Naive thymus-derived CD4-positive, alpha-beta T cell (primary cell): ENCODE measurements at regions not wholly inside any gene's neighbourhood (a gene's known extent, or its start where the extent isn't known, plus 50 kb on each side); places are given as distances from the start of the nearest gene placed in this dataset.
A peak's percentile ranks its signal among the peaks of the same experiment; 100 is the strongest.

Source experiments
- ATAC-seq: fragments of 150-1000 bp; cut with Tn5 transposase; 2 replicates; pipeline ENCODE4 v1.10.0; 2021; ENCODE audit warnings: mild to moderate bottlenecking, moderate library complexity
- CTCF ChIA-PET: fragments of 350-600 bp; sonication (Branson Sonifier 250); formaldehyde crosslinking; loops from one replicate; lab custom pipeline; 2021; ENCODE audit warnings: antibody characterized with exemption; lab: Charles Lee
- POLR2A ChIA-PET: fragments of 350-600 bp; sonication (Branson Sonifier 250); formaldehyde crosslinking; loops from one replicate; lab custom pipeline; 2021; ENCODE audit warnings: antibody characterized with exemption, inconsistent platforms; lab: Charles Lee
- DNase-seq, 9 donors: peaks; one replicate each; pipeline versions ENCODE4 v3.0.0 to v3.0.0-alpha.2; 2020 to 2022; ENCODE audit warnings: mixed read lengths in 1 of 9
- H3K27ac ChIP-seq: one replicate; pipeline ENCODE4 v1.7.0; 2013; ENCODE audit warnings: mild to moderate bottlenecking, low read depth, low read length, moderate library complexity
- H3K27me3 ChIP-seq, 2 donors: one replicate each; pipeline ENCODE4 v1.7.0; 2013; ENCODE audit warnings: low read length in 2 of 2, mild to moderate bottlenecking in 2 of 2, moderate library complexity in 2 of 2; ENCODE audit not compliant: control insufficient read depth in 2 of 2, insufficient read depth in 2 of 2
- H3K36me3 ChIP-seq, 3 experiments: 1 replicate in 2 of 3; 2 replicates in 1 of 3; pipeline ENCODE4 v1.7.0; 2013; ENCODE audit warnings: low read length in 3 of 3, mild to moderate bottlenecking in 3 of 3, moderate library complexity in 1 of 3; ENCODE audit not compliant: insufficient read depth in 3 of 3, control insufficient read depth in 2 of 3
- H3K4me1 ChIP-seq, 2 donors: one replicate each; pipeline ENCODE4 v1.7.0; 2013; ENCODE audit warnings: low read length in 2 of 2, mild to moderate bottlenecking in 2 of 2, moderate library complexity in 1 of 2; ENCODE audit not compliant: control insufficient read depth in 2 of 2, insufficient read depth in 2 of 2
- H3K4me3 ChIP-seq: 2 replicates; pipeline ENCODE4 v1.7.0; 2013; ENCODE audit warnings: mild to moderate bottlenecking, low read length
- H3K9me3 ChIP-seq, 3 experiments: 1 replicate in 2 of 3; 2 replicates in 1 of 3; pipeline ENCODE4 v1.7.0; 2013; ENCODE audit warnings: low read length in 3 of 3; ENCODE audit not compliant: control insufficient read depth in 2 of 3
- H3K27ac Mint-ChIP-seq, 9 donors: one replicate each; pipeline ENCODE4 v1.8.0; 2020 to 2022; ENCODE audit warnings: mixed read lengths in 9 of 9, mild to moderate bottlenecking in 8 of 9, moderate library complexity in 5 of 9, inconsistent platforms in 2 of 9
- H3K27me3 Mint-ChIP-seq, 5 donors: one replicate each; pipeline ENCODE4 v1.8.0; 2021 to 2022; ENCODE audit warnings: mixed read lengths in 5 of 5, mild to moderate bottlenecking in 1 of 5
- H3K36me3 Mint-ChIP-seq, 5 donors: one replicate each; pipeline ENCODE4 v1.8.0; 2020 to 2022; ENCODE audit warnings: mixed read lengths in 5 of 5, mild to moderate bottlenecking in 3 of 5, inconsistent platforms in 1 of 5
- H3K4me1 Mint-ChIP-seq, 7 donors: one replicate each; pipeline ENCODE4 v1.8.0; 2020 to 2022; ENCODE audit warnings: mixed read lengths in 7 of 7, mild to moderate bottlenecking in 3 of 7, inconsistent platforms in 1 of 7
- H3K4me3 Mint-ChIP-seq, 10 donors: one replicate each; pipeline ENCODE4 v1.8.0; 2020 to 2022; ENCODE audit warnings: mild to moderate bottlenecking in 10 of 10, mixed read lengths in 10 of 10, moderate library complexity in 6 of 10, inconsistent platforms in 2 of 10
- H3K9me3 Mint-ChIP-seq, 11 donors: one replicate each; pipeline ENCODE4 v1.8.0; 2020 to 2022; ENCODE audit warnings: mixed read lengths in 11 of 11, mild to moderate bottlenecking in 4 of 11, inconsistent platforms in 1 of 11, moderate library complexity in 1 of 11
- intact Hi-C, 2 donors: fragments of 100-400 bp; cut with micrococcal nuclease; formaldehyde crosslinking; loops; one replicate each; pipeline ENCODE4 v1.15.1; 2023

GRCh38 chr10:36393801-36394200 lies 731.6 kb upstream of the ANKRD30A start:
- no peaks in the 10 kb centered on the region for H3K27me3 ChIP-seq
- no peak for DNase-seq
- POLR2A ChIA-PET: no interaction called here
- no peaks in the 10 kb centered on the region for H3K9me3 ChIP-seq
- no peaks in the 10 kb centered on the region for H3K4me1 ChIP-seq
- intact Hi-C loops: no loop called here
- Mint-ChIP-seq H3K36me3 (no peaks in the 10 kb centered on the region), H3K9me3 (peaks cover 2 to 27% (median 12%) of the 10 kb centered on the region in 11 donors), H3K4me3 (no peak overlapping the region), H3K27ac (no peak overlapping the region), H3K27me3 (no peaks in the 10 kb centered on the region), H3K4me1 (no peaks in the 10 kb centered on the region)
- no peaks in the 10 kb centered on the region for H3K36me3 ChIP-seq
- CTCF ChIA-PET: no interaction called here
- no peak for ATAC-seq
- no peak overlapping the region for H3K4me3 ChIP-seq
- H3K27ac ChIP-seq: no peak overlapping the region

- peaks cover 0 to 26% (median 9%) of the 10 kb centered on the region in 11 donors for H3K9me3 Mint-ChIP-seq
- ChIA-PET POLR2A (no interaction called here), CTCF (no interaction called here)
- H3K9me3 ChIP-seq: no peaks in the 10 kb centered on the region
- H3K27me3 ChIP-seq: no peaks in the 10 kb centered on the region
- no peak overlapping the region for H3K4me3 Mint-ChIP-seq
- H3K4me1 ChIP-seq: no peaks in the 10 kb centered on the region
- no peak overlapping the region for H3K27ac ChIP-seq
- H3K4me1 Mint-ChIP-seq: no peaks in the 10 kb centered on the region
- H3K27ac Mint-ChIP-seq: no peak overlapping the region
- no peaks in the 10 kb centered on the region for H3K36me3 ChIP-seq
- DNase-seq (no peak), ATAC-seq (no peak)
- intact Hi-C loops: no loop called here
- no peaks in the 10 kb centered on the region for H3K36me3 Mint-ChIP-seq
- H3K27me3 Mint-ChIP-seq: no peaks in the 10 kb centered on the region
- H3K4me3 ChIP-seq: no peak overlapping the region
These were observed 734.0 kb upstream of the ANKRD30A start for GRCh38 chr10:36391405-36391804.

DNA sequence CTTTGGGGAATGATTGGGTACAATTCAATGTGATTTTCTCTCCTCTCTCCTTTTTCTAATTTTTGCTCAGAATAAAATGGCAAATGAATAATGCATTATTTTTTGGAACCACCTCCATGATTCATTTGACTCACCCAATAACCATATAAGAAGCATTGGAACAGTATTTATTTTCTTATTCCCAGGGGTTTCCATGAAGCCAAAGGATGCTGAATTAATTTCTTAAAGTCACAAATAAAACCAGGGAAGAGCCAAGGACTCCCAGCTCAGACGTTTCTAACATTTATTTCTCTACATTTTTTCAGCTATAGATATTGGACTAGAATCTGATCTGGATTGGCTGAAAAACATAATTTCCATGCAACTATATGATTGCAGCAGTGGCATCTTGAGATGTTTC lies 735.2 kb upstream of the ANKRD30A start:
- Histone ChIP-seq H3K27me3 (no peaks in the 10 kb centered on the region), H3K27ac (no peak overlapping the region), H3K4me1 (no peaks in the 10 kb centered on the region), H3K4me3 (no peak overlapping the region), H3K36me3 (no peaks in the 10 kb centered on the region), H3K9me3 (no peaks in the 10 kb centered on the region)
- Mint-ChIP-seq H3K27me3 (no peaks in the 10 kb centered on the region), H3K36me3 (no peaks in the 10 kb centered on the region), H3K4me1 (no peaks in the 10 kb centered on the region), H3K4me3 (no peak overlapping the region), H3K27ac (no peak overlapping the region), H3K9me3 (peaks cover 0 to 27% (median 9%) of the 10 kb centered on the region in 11 donors)
- ChIA-PET CTCF (no interaction called here), POLR2A (no interaction called here)
- ATAC-seq: no peak
- DNase-seq: no peak
- intact Hi-C loops: no loop called here

GRCh38 chr10:36388166-36388565 lies 737.2 kb upstream of the ANKRD30A start:
- ChIA-PET POLR2A (no interaction called here), CTCF (no interaction called here)
- Mint-ChIP-seq H3K36me3 (no peaks in the 10 kb centered on the region), H3K4me1 (no peaks in the 10 kb centered on the region), H3K4me3 (no peak overlapping the region), H3K27me3 (no peaks in the 10 kb centered on the region), H3K27ac (no peak overlapping the region), H3K9me3 (peaks cover 0 to 21% (median 9%) of the 10 kb centered on the region in 11 donors)
- DNase-seq (no peak), ATAC-seq (no peak)
- intact Hi-C loops: no loop called here
- H3K36me3 ChIP-seq: no peaks in the 10 kb centered on the region
- no peak overlapping the region for H3K4me3 ChIP-seq
- H3K27me3 ChIP-seq: no peaks in the 10 kb centered on the region
- no peaks in the 10 kb centered on the region for H3K9me3 ChIP-seq
- no peak overlapping the region for H3K27ac ChIP-seq
- H3K4me1 ChIP-seq: no peaks in the 10 kb centered on the region

GRCh38 chr10:36385693-36386092 lies 739.7 kb upstream of the ANKRD30A start:
- Mint-ChIP-seq H3K9me3 (peaks cover 0 to 23% (median 9%) of the 10 kb centered on the region in 11 donors), H3K4me3 (no peak overlapping the region), H3K4me1 (no peaks in the 10 kb centered on the region), H3K27ac (no peak overlapping the region), H3K27me3 (no peaks in the 10 kb centered on the region), H3K36me3 (no peaks in the 10 kb centered on the region)
- no peaks in the 10 kb centered on the region for H3K27me3 ChIP-seq
- ATAC-seq (no peak), DNase-seq (no peak)
- intact Hi-C loops: no loop called here
- peaks cover 0 to 1% (median 0%) of the 10 kb centered on the region in 3 experiments for H3K9me3 ChIP-seq
- CTCF ChIA-PET: no interaction called here
- no peaks in the 10 kb centered on the region for H3K36me3 ChIP-seq
- no peak overlapping the region for H3K4me3 ChIP-seq
- H3K4me1 ChIP-seq: no peaks in the 10 kb centered on the region
- no peak overlapping the region for H3K27ac ChIP-seq
- POLR2A ChIA-PET: no interaction called here

GRCh38 chr10:36383349-36383748 lies 741.3 kb upstream of the FZD8 start:
- Mint-ChIP-seq H3K4me3 (peak overlapping the region in 1 of 10 donors; percentile 48), H3K27ac (no peak overlapping the region), H3K9me3 (peaks cover 2 to 29% (median 9%) of the 10 kb centered on the region in 11 donors), H3K4me1 (no peaks in the 10 kb centered on the region), H3K27me3 (no peaks in the 10 kb centered on the region), H3K36me3 (no peaks in the 10 kb centered on the region)
- ChIA-PET POLR2A (no interaction called here), CTCF (no interaction called here)
- H3K4me3 ChIP-seq: no peak overlapping the region
- H3K27ac ChIP-seq: no peak overlapping the region
- H3K27me3 ChIP-seq: no peaks in the 10 kb centered on the region
- H3K4me1 ChIP-seq: no peaks in the 10 kb centered on the region
- no peaks in the 10 kb centered on the region for H3K36me3 ChIP-seq
- DNase-seq: no peak
- H3K9me3 ChIP-seq: peaks cover 0 to 9% (median 0%) of the 10 kb centered on the region in 3 experiments
- intact Hi-C loops: no loop called here
- no peak for ATAC-seq

DNA sequence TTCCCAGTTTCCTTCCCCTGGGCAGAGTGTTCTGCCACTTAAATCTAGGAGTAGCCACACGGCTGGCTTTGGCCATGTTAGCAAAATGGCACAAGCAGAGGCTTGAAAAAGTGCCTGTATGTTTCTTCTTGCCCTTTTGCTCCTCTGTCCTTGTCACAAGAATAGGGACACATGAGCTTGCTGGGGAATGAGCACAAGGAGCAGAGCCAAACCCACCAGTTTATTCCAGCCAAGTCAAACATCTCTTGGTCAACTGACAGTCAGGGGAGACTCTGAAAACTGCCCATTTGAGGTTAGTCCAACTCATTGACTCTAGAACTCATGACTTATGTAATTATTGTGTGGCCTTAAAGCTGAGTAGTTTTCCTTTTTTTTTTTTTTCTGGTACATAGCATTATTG lies 739.7 kb upstream of the FZD8 start:
- no peaks in the 10 kb centered on the region for H3K27me3 Mint-ChIP-seq
- H3K9me3 Mint-ChIP-seq: peaks cover 2 to 28% (median 10%) of the 10 kb centered on the region in 11 donors
- no peak for DNase-seq
- Histone ChIP-seq H3K36me3 (no peaks in the 10 kb centered on the region), H3K4me1 (no peaks in the 10 kb centered on the region), H3K9me3 (peaks cover 0 to 9% (median 0%) of the 10 kb centered on the region in 3 experiments), H3K4me3 (no peak overlapping the region), H3K27me3 (no peaks in the 10 kb centered on the region), H3K27ac (no peak overlapping the region)
- POLR2A ChIA-PET: no interaction called here
- intact Hi-C loops: no loop called here
- H3K4me1 Mint-ChIP-seq: no peaks in the 10 kb centered on the region
- CTCF ChIA-PET: no interaction called here
- H3K36me3 Mint-ChIP-seq: no peaks in the 10 kb centered on the region
- H3K4me3 Mint-ChIP-seq: no peak overlapping the region
- H3K27ac Mint-ChIP-seq: no peak overlapping the region
- no peak for ATAC-seq
